ENCODE measurements at regions not wholly inside any gene's neighbourhood (a gene's known extent, or its start where the extent isn't known, plus 50 kb on each side); places are given as distances from the start of the nearest gene placed in this dataset.

DNA sequence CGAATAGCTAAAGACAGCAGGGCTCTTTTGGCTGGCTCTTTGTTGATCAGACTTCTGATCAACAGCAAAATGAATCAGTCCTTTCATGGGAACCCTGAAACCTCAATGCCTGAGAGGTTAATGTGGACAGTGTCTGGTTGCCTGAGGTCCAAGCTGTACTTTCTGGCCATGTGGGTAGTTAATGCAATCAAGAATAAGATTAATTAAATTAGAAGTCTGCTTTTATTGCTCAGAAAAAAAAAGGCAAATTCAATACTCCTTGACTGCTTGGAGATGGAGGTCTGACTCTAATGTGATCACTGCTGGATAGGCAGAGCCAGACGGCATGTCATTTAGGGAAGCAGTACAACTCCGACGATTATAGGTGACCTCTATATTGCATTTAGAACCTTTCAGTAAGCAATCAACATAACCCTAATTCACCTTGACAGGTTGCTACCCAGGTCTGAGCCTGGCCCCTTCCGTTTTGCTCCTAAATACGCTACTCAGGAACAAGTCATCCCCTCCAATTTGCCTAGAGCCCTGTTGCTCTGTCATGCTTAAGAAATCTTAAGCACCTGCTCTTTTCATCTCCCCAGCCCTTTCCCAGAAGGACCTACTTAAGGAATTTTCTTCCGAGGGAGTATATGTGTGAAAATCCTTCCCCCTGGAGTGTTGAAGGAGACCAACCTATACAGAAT is 370.0 kb upstream of the SPTLC3 start:
- Histone ChIP-seq H3K36me3 (replicated peaks) (no peaks in the 10 kb centered on the region), H3K27me3 (replicated peaks) (no peaks in the 10 kb centered on the region), H3K4me3 (ENCODE audit: low read depth, low read length) (no peak overlapping the region), H3K27ac (no peak overlapping the region)
- DNase-seq = no peak
- TF ChIP-seq, protein P1, sequence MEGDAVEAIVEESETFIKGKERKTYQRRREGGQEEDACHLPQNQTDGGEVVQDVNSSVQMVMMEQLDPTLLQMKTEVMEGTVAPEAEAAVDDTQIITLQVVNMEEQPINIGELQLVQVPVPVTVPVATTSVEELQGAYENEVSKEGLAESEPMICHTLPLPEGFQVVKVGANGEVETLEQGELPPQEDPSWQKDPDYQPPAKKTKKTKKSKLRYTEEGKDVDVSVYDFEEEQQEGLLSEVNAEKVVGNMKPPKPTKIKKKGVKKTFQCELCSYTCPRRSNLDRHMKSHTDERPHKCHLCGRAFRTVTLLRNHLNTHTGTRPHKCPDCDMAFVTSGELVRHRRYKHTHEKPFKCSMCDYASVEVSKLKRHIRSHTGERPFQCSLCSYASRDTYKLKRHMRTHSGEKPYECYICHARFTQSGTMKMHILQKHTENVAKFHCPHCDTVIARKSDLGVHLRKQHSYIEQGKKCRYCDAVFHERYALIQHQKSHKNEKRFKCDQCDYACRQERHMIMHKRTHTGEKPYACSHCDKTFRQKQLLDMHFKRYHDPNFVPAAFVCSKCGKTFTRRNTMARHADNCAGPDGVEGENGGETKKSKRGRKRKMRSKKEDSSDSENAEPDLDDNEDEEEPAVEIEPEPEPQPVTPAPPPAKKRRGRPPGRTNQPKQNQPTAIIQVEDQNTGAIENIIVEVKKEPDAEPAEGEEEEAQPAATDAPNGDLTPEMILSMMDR (IDR thresholded peaks at IDR 0.05; ENCODE audit: low read depth, low read length, missing control alignments) = no peak
- in situ Hi-C loops (cut with HindIII; ENCODE audit: low pct_ligation_motif_present, low sequenced_read_pairs) = no loop called here

DNA sequence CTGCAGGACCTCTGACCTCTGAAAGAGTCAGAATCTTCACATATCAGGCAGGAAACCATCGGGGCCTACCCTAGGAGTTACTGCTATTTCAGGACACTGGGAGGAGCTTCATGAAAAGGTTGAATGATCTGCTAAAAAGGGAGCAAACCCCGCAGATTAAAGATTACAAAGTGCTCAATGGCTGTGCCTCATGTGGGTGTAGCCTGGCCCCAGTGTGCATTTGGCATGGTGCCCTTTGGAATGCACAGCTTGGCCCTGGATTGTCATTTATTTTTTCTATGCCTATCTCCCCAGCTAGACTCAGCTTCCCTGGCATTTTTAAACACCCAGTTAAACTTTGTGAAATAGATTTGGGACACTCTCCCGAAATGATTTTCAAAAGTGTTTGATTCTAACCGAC is 368.5 kb upstream of the SPTLC3 start:
- Histone ChIP-seq H3K4me3 (ENCODE audit: low read depth, low read length) (no peak overlapping the region), H3K27ac (no peak overlapping the region), H3K27me3 (replicated peaks) (no peaks in the 10 kb centered on the region), H3K36me3 (replicated peaks) (no peaks in the 10 kb centered on the region)
- no peak for DNase-seq
- in situ Hi-C loops (cut with HindIII; ENCODE audit: low pct_ligation_motif_present, low sequenced_read_pairs) = no loop called here
- TF ChIP-seq, protein P1 (IDR thresholded peaks at IDR 0.05; ENCODE audit: low read depth, low read length, missing control alignments) = no peak

DNA sequence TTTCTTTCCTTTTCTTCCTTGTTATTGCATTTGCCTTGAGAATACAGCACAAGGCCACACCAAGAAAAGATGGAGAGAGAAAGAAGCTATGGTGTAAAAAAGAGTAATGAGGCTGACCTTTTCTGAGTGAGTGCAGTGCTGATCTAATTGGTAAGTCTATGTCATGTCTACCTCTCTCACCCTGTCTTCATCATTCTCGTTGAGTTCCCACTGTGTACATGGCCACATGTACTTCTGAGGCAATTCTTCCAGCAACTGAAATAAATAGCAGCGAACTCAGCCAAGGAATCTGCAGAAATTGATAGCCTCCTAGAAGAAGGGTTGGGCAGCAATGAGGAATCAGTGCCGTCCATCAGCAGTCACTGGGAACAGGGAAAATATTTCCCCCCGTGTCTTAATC is 367.2 kb upstream of the SPTLC3 start:
- H3K36me3 ChIP-seq (replicated peaks) = no peaks in the 10 kb centered on the region
- H3K27me3 ChIP-seq (replicated peaks) = no peaks in the 10 kb centered on the region
- in situ Hi-C loops (cut with HindIII; ENCODE audit: low pct_ligation_motif_present, low sequenced_read_pairs) = no loop called here
- no peak overlapping the region for H3K4me3 ChIP-seq (ENCODE audit: low read depth, low read length)
- no peak overlapping the region for H3K27ac ChIP-seq
- TF ChIP-seq, protein P1 (IDR thresholded peaks at IDR 0.05; ENCODE audit: low read depth, low read length, missing control alignments) = no peak
- no peak for DNase-seq

DNA sequence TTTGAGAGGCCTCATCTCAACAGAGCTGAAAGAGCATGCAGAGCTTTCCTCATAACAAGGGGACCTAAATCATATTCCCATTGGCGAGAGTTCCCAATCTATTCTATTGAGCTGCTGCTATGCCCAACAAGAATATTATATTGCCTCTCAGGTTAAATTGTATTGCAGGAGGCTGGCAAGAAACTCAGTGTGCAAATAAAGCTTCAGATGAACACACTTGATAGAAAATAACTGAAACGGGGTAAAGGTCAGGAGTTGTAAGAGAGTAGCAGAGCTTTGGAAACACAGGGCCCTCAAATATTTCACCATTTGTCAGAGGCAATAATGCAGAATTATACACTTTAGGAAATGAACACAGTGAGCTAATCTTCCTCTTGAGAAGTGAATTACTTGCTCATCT is 364.3 kb upstream of the SPTLC3 start:
- H3K36me3 ChIP-seq (replicated peaks) = no peaks in the 10 kb centered on the region
- no peak overlapping the region for H3K4me3 ChIP-seq (ENCODE audit: low read depth, low read length)
- in situ Hi-C loops (cut with HindIII; ENCODE audit: low pct_ligation_motif_present, low sequenced_read_pairs) = no loop called here
- DNase-seq = no peak
- H3K27me3 ChIP-seq (replicated peaks) = no peaks in the 10 kb centered on the region
- no peak overlapping the region for H3K27ac ChIP-seq
- TF ChIP-seq, protein P1 (IDR thresholded peaks at IDR 0.05; ENCODE audit: low read depth, low read length, missing control alignments) = no peak

DNA sequence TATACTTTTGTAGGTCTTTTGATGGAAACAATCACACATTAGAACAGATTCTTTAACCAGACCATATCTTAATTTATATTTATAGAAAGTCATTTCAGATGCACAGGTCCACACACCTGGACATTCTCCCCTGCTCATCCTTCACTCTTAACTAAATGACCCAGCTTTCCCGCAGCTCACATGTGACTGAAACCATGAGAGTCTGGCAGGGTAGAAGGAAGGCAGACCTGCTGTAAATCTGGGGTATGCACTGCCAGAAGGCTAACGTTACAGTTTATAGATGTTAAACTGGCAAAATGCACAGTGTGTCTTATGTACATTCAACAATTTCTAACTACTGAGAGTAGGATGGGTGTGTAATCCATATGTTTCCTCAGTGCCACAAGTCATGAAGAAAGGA is 359.5 kb upstream of the SPTLC3 start:
- H3K27ac ChIP-seq = no peak overlapping the region
- H3K4me3 ChIP-seq (ENCODE audit: low read depth, low read length) = no peak overlapping the region
- no peaks in the 10 kb centered on the region for H3K27me3 ChIP-seq (replicated peaks)
- no peaks in the 10 kb centered on the region for H3K36me3 ChIP-seq (replicated peaks)
- TF ChIP-seq, protein P1 (IDR thresholded peaks at IDR 0.05; ENCODE audit: low read depth, low read length, missing control alignments) = no peak
- in situ Hi-C loops (cut with HindIII; ENCODE audit: low pct_ligation_motif_present, low sequenced_read_pairs) = no loop called here
- no peak for DNase-seq

DNA sequence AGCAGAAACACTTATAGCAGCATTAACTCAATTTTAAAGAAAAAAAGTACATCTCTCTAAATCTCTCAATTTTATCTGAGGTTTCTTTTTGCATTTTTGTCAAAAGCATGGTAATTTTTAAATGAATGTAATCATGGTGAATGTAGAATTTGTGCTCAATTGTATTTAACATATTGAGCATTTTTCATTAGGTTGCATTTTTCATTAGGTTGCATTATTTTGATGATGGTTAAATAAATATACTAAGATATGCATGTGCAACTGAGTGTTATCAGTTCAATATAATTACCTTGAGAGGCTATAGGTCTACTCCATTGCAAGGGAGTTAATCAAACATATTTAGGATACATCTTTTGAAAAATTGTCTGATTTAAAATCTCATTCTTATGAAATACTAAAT is 355.1 kb upstream of the SPTLC3 start:
- no peaks in the 10 kb centered on the region for H3K27me3 ChIP-seq (replicated peaks)
- in situ Hi-C loops (cut with HindIII; ENCODE audit: low pct_ligation_motif_present, low sequenced_read_pairs) = no loop called here
- H3K27ac ChIP-seq = no peak overlapping the region
- TF ChIP-seq, protein P1 (IDR thresholded peaks at IDR 0.05; ENCODE audit: low read depth, low read length, missing control alignments) = no peak
- no peak overlapping the region for H3K4me3 ChIP-seq (ENCODE audit: low read depth, low read length)
- no peak for DNase-seq
- no peaks in the 10 kb centered on the region for H3K36me3 ChIP-seq (replicated peaks)

Data from brain microvascular endothelial cell (primary cell).